GM04504 (cell line): ENCODE measurements at regions not wholly inside any gene's neighbourhood (a gene's known extent, or its start where the extent isn't known, plus 50 kb on each side); places are given as distances from the start of the nearest gene placed in this dataset.

Experiments
- DNase-seq: peaks from one replicate; pipeline ENCODE4 v3.0.0-alpha.2; 2012; ENCODE audit warnings: low read depth

DNA sequence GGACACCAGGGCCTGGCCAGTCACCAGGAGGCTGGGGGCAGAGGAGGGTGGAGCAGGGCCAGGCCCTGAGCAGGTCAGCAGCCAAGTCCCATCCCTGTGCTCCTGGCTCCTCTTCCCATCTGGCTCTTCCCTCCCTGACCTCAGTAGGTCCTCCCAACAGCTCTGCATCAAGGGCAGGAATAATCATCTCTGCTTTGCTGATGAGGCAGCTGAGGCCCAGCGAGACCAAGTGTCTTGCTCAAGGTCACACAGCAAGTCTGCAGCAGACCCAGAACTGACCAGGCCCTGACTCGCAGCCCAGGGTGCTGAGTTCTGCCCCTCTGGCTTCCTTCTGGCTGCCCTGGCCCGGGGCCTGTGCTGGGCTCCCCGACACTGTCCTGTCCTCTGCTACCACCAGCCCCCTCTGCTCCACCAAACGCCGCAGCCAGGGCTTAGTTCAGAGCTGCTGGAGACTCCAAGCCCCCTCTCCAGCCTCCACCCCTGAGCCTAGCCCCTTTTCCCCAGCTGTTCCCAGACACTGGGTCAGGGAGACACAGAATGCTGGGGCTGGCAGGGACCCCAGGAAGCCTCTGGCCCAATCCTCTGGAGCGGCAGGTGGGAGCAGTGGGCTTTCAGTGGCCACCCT is 224.9 kb downstream of the PTPRU start:
- DNase-seq, result no peak

GRCh38 chr1:29460694-29461093 is 224.4 kb downstream of the PTPRU start:
- no peak for DNase-seq

DNA sequence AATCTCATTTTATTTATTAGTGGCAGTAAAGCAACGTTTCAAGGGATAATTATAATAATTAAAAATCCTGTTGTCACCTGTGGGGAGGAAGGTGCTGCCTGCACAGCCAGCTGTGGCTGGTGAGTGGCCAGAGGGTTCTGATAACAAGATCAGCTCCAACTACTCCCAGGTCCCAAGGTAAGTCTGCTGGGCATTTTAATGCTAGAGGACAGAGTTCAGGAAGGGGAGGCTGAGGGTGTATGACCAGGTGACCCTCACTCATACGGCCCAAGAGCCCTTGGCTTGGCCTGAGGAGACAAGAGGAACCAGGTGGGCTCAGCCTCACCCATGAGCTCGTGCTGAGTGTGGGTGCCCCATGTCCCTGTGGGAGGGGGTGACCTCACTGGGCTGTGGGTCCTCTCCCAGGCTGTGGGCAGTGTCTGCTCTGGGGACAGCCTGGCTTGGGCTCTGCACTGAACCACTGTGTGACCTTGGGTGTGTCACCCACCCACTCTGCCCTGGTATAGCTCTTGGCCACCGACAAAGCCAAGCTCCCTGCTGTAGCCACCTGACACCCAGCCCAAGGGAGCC is 223.8 kb downstream of the PTPRU start:
- DNase-seq, result no peak

DNA sequence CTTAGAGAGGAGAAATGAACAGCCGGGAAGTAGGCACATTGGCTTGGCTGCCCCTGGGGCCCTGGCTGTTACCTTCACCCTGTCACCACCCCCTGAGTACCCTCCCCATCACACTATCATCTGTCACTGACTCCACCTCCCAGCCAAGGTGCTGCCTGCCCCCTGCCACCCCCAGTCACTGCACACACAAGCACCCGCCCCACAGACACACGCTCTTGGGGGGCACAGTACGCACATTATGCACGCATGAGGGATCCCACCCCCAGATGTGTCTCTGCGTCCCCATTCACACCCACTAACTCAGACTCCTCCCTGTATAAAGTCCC is 223.3 kb downstream of the PTPRU start:
- DNase-seq, result no peak

DNA sequence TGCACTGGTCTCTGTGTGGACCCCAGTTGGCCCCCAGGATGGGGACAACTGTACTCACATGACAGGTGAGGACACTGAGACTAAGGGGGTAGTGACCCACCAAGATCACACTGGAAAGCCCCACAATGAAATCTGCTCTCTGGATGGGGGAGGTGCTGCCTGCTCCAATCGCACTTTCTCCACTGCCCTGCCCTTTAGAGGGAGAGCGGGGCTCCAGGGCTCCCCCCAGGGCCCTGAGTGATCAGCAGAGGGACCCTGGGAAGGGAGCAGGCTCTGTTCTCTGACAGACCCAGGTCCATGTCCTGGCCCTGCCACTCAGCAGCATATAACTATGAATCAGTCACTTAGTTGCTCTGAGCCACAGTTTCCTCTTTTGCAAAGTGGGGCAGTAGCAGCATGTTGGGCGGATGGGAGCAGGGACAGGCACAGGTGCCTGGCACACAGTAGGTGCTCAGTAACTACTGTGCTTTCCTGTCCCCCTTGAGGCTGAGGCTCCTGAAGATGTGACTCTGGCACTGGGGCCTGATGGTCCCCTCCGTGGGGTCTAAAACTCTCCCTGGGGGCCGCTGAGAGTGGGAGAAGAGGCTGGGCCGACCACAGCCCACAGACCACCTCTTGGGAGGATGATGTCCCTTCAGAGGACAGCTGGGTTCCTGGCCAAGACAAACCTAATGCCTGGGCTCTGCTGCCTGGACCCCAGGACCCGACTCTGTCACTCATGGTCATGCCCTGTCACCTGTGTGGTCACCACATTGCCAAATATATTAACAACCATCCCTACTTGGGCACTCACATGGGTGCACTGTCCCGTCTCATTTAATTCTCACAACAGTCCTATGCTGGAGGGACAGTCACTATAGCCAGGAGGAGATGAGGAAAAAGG is 222.7 kb downstream of the PTPRU start:
- no peak for DNase-seq

GRCh38 chr1:29457496-29458368 is 221.4 kb downstream of the PTPRU start:
- no peak for DNase-seq

DNA sequence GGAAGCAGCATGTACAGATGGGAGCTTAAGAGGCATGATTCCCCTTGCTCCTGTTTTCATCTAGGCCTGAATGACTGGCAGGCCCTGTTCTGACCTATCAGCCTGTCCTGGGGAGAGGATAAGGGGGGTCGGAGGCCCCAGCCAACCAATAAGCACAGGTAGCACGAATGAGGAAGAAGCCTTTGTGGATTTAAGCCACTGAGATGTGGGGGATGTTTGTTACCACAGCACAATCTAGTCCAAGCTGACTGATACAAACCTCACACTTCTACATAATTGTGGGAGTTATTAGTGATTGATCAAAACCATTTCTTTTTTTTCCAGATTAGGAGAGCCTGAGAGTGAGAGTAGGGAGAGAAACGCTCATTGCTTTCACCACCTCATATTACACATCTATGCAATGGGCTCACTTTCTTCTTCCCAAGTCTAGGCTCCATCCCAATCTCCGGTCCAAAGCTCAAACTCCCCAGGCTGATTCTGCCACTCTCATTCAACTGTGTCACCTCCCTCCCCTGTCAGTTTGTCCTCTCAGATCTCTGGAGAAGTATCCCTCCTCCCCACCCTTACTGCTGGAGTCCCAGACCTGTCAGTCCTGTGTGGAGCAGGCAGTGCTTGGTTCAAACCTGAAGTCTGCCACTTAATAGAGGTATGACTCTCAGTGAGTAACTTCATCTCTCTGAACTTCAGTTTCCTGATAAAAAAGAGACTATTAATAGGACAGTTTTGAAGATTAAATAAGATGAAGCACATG is 220.5 kb downstream of the PTPRU start:
- DNase-seq, result no peak

DNA sequence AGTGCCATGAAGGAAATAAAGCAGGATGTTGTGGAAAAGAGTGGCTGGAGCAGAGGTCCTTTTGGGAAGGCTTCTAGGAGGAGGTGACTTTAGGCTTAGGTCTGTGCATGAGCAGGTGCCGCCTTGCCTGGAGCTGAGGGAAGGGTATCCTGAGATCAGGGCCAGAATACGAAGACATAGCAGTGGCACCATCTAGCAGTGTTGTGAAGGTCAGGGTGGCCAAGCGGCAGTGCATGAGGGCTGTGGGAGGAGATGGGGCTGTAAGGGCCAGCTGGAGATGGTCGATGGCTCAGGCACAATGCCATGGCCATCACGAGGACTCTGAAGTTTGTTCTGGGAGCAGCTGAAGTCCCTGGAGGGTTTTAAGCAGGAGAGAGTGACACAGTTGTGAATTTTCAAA is 219.5 kb downstream of the PTPRU start:
- no peak for DNase-seq

- no peak for DNase-seq
Measured at GRCh38 chr1:29454616-29455380, 218.5 kb downstream of the PTPRU start.

DNA sequence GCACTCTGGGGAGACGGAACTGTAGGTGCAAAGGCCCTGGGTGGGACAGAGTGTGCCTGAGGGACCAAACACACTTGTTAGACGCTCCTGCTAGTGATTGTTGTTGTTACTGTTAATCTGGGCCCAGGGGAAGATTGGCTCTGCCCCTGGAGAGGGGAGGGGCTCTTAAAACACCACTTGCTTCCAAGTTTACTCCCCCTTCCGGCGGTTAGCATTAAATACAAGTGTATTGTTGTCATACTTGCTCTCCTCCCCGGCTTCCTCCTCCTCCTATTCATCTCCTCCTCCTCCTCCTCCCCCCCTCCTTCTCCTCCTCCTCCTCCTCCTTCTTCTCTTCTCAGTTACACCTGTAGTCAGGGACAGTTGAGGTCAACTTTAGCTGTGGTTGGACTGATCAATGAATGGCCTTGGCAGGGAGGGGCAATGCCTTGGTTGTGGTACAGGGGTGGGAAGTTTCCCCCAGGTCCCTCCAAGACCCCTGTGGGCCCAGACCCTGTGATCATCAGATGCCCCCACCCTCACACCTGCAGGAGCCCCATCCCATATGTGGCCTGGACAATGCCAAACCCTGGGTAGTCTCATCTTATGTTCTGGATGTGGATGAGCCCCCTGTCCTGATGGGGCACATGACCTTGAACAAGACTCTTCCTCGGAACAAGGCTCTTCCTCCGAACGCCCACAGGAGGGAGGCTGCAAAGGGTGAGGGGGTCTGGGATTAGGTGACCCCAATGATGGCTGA is 217.3 kb downstream of the PTPRU start:
- DNase-seq, result no peak

GRCh38 chr1:29452463-29453230 is 216.3 kb downstream of the PTPRU start:
- DNase-seq, result no peak

DNA sequence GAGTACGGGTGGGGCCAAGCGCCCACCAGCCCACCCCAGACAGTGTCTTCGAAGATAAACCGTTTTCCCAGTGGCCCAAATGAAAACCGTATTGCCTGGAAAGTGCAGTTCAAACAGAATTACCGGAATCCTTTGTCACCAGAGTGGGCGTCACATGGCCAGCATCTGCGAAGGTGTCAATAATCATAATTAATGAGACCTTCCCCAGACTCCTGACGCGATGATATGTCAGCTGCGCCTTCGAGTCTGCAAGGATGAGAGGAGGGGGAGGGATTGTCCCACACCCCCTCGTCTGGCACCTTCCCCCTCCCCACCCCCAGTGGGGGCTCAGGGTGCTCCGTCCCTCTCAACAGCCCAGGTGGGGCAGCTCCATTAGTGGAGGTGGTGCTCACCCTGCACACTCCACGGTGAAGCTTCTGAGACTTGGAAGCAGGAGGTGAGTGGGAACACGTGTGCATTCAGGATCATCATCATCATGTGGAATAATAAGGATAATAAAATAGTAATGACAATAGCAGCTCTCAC is 215.1 kb downstream of the PTPRU start:
- no peak for DNase-seq

GRCh38 chr1:29450591-29450990 is 214.3 kb downstream of the PTPRU start:
- DNase-seq, result no peak

DNA sequence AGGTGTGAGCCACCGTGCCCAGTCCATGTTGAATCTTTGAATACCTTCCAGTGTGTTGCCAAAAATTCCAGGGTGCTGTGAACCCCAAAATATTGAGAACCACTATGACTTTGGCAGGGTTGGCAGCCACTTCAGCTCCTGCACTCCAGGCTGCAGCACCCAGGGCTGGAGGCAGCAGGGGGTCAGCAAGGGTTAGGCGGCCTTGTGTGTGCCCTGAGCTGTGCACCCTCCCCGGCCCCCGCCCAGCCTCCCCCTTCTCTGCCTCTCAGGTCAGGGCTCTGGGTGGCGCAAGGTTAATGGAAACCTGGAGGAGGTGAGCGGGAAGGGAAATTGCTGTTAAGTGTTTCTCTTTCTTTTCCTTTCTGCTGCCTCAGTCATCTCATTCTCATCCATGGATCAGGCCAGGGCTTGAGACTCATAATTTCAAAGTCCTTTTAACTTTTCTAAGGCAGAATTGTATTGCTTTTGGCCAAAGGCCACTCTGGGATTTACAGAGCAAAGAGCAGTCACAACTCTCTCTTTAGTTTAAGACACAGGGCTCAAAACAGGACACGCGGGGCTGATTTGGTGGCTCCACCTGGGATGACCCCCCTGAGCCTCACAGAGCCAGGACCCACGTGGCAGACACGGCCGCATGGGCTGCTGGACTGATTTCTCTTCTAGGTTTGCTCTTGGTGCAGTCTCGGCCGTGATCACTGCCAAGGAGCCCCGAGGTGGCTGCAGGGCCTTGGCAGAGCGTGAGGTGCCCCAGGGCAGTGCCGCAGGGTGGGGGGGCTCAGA is 212.3 kb downstream of the PTPRU start:
- no peak for DNase-seq

GRCh38 chr1:29447368-29447767 is 211.0 kb downstream of the PTPRU start:
- no peak for DNase-seq

GRCh38 chr1:29444782-29445729 is 208.7 kb downstream of the PTPRU start:
- no peak for DNase-seq

DNA sequence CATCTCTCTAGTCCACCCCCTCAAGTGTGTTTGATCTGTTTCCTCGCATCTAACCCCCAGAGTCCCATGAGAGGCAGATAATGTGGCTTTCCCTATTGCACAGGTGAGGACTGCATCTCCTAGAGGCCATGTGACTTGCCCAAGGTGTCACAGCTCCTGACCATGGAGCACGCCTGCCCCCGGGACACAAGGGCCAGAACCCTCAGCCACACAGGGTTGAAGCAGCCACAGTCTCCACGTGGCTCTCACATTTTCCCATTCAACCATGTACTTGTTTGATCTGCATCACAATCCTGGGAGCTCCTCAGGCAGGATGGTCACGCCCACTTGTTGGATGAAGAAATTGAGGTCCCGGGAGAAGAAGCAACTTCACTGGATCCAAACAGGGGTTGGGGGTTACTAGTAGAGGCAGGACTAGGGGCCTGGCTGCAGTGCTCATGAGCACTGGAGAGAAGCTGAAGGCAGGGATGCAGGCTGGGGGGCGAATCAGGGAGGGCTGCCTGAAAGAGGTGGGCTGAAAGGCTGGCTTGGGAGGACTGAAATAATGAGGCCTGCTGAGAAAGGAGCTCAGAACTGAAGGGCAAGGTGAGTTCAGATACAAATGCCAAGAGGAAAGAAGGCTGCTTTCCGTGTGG is 207.9 kb downstream of the PTPRU start:
- DNase-seq, result no peak
